Stimulated activated CD8-positive, alpha-beta memory T cell treated with anti-CD3 and anti-CD28 coated beads, Interleukin-15, amount 100 ng/mL, for 4 hours (primary cell): ENCODE measurements at regions not wholly inside any gene's neighbourhood (a gene's known extent, or its start where the extent isn't known, plus 50 kb on each side); places are given as distances from the start of the nearest gene placed in this dataset.
"Not testable (repeated sequence)": the region's sequence is repeated elsewhere in the genome, so short reads cannot be mapped to it uniquely, and the experiment has no call there.

Experiments used
- DNase-seq, 2 donors: peaks; one replicate each; pipeline ENCODE4 v3.0.0-alpha.2; 2020; ENCODE audit warnings: low read depth in 2 of 2

DNA sequence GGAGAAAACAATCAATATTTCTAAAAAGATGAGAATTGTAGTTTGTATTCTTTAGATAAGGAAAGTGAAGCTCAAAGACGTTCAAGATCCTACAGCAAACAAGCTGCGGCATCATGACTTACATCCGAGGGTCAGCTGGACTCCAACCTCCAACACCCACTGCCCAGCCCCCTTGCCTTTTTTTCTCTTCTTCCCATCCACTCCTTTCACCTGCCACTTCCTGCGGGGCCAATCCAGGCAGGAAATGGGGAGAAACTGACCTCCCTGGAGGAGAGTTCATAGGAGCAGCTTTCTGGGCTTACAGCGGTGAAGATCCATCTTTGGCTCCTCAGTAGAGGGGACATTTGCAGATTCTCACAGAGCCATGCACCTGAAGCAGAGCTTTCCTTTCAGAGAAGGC is 361.5 kb downstream of the PTPRU start:
- DNase-seq, result no peak

DNA sequence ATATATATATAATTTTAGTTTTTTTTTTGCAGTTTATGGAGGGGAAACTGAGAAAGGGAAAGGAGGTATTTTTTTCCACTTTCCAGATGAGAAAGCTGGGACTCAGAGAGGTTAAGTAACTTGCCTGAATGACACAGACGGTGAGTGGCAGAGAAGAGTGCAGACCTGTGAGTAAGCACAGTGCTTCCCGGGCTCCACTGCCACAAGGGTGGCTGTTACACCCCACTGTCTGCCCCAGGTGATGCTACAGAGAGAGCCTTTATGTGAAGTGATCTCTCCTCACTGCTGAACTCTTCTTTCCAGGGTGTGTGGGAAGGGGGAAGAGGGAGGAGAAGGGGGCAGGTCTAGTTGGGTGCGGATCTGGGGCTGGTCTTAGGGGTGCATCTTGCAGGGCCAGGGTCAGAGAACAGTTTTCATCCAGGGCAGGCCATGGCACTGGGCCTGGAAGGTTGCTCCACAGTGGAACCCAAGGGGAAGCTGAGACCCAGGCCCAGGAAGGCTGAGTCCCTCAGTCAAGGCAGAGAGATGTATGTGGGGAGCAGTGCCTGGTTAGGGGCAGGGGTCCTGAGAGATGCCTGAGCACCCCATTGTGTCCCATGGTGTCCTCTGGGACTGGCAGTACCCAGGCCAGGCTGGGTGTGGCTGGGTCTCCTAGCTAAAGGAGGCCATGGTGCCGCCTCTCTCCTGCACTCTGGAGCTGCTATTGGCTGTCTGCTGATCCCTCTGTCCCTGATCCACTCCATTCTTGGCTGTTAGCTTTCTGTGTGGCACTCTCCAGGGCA is 357.5 kb downstream of the PTPRU start:
- DNase-seq, result no peak

DNA sequence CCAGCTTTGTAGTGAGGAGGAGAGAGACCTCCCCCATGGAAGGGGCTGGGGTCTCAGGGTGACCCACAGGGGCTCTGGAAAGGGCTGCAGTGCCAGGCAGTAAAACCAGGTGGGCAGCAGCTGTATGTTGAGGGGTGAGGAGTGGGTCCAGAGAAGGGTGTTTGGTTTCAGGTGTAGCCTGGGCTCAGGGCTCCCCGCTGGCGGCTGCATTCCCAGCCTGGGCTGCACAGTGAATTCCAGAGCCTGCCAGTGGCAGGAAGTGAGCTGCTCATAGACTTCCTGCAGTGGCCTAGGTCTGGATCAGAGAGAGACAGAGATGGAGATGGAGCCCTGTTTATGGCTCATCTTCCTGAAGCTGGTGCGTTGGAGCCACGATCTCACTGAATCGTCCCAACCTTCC is 356.4 kb downstream of the PTPRU start:
- no peak for DNase-seq

DNA sequence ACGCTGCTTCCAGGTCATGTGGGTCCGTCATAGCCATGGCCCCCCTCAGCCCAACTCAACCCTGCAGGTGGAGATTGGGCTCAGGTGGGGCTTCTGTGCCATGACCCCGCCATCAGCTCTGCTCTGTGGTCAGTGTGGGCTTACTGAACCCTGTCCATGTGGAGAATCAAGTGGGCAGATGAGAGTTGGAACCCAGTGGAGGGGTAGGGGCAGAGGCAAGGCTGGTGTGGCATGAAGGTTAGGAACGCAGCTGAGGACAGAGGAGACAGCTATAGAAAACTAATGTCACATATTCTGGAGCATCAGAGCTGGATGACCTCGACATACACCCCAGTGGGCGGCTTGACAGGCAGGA is 355.9 kb downstream of the PTPRU start:
- DNase-seq, result no peak

DNA sequence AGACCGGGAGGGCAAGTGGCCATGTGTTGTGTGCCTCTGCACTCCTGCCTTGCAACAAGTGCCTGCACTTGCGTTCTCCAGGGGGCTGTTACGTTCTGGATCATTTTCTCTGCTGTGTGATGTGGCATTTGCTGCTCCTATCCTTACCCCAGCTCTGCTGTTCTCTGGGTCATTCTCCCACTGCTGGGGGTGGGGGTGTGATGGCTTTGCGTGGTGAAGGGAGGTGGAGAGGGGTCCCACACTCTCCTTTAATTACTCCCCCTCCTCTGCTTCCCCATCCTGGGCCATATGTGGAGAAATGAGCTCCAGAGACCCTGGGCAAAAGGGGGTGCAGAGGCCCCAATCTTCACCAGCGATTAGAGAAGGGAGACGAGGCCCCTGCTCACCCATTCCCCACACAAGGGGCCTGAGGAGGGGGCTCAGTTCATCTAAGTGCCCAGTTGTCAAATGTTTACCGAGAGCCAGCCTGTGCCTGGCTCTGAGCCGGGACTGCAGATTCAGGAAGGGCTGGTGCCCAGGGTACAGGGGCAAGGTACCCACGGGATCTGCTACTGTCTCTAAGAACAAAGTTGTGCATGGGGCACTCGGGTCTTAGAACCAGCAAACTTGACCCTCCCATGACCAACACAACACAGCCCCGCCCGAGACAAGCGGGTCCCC is 355.4 kb downstream of the PTPRU start:
- no peak for DNase-seq

GRCh38 chr1:29590583-29591565 is 354.6 kb downstream of the PTPRU start:
- DNase-seq, result no peak

- not testable (repeated sequence) for DNase-seq
Measured at GRCh38 chr1:29589716-29590115, 353.4 kb downstream of the PTPRU start.

GRCh38 chr1:29586991-29587745 is 350.8 kb downstream of the PTPRU start:
- DNase-seq, result no peak

DNA sequence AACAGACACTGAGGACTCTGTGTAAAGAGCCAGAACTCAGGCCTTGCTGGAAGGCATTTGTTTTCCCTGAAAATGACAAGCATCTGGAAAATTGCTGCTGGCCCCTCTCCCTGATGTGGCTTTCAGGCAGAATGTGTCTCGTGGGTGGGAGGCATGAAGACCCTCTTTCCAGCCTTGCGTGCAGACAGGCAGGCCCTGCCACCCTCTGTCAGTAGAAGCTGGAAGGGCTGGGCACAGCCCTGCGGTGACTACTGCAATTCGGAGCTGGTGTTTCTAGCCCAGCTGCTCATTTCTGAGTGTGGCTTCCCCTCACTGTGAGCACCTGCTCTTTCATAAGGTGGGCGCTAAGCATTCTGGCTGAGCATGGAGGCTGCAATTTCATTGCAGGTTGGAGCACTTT is 349.9 kb downstream of the PTPRU start:
- no peak for DNase-seq

GRCh38 chr1:29585656-29586055 is 349.3 kb downstream of the PTPRU start:
- no peak for DNase-seq

GRCh38 chr1:29585201-29585600 is 348.9 kb downstream of the PTPRU start:
- DNase-seq, result no peak

DNA sequence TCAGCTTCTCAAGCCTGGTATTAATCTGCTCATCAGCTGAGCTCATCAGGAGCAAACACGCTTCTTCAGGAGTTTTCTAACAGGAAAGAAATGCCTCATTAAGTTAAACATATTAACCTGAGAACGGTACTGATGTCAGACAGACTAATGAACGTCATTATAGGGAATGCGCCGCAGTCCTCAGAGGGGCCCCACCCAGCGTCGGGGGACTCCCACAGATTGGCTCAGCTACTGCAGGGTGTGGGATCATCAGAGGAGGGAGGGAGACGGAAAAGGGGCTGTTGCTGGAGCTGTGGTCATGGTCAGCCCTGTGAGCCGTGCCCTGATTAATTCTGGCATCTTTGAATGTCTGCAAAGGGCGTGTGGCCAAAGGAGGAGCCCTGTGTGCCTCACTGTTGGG is 348.5 kb downstream of the PTPRU start:
- no peak for DNase-seq

DNA sequence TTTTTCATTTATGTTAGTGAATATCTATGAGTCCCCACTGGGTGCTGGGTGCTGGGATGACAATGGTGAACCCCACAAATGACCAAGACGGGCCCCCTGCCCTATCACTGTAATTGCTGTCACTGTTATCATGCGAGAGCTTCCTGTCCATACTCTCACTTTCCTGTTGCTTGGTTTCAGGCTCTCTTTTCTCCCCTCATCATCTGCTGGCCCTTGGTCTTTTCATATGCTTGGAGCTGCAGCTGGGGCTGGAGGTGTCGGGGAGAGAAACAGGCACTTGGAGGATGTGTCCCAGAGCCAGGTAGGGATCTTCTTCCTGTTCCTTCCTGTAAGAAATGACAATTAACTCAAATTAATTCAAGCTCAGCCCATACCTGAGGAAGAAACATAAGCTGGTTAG is 348.0 kb downstream of the PTPRU start:
- DNase-seq, result no peak

DNA sequence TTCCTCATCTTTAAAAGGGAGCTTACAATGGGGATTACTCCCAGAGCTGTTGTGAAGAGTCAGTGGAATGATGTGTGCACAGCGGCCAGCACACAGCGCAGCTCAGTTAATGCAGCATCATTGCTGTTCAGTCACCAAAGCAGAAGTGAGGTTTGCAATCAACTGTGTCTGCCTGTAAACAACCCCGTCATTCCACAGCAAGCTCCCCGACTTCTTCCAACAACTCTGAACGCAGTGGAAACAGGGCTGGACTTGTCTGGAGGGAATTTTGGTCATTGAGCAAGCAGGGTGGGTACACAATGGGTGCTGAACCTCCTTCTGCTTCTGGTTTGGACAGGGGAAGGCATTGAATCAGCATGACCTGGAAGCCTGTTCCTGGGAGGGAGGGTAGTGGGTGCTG is 347.4 kb downstream of the PTPRU start:
- no peak for DNase-seq

- DNase-seq, result no peak
Measured at GRCh38 chr1:29581256-29581655, 344.9 kb downstream of the PTPRU start.

DNA sequence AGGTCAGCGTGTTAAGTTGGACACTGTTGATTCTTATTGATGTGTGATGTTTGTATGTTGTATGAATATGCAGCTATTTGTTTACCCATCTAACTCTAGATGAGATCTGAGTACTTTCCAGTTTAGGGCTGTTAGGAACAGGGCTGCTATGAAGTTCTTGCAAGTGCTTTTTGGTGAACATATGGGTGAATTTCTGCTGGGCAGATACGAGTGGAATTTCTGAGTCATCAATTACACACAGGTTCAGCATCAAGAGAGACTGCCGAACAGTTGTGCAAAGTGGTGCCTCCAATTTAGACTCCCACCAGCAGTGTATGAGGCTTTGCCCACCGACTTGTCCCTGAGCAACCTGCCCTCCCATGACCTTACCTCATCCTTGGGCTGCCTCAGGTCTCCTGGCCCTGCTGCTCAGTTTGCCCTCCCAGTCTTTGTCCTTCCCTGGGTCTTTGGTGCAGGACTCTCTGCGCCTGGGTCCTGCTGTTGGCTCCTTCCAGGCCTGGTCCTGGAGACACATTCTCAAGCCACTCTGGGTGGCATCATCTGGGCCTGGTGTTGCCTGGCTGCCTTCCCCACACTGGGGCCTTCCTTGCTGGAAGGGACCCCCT is 343.6 kb downstream of the PTPRU start:
- no peak for DNase-seq

- no peak for DNase-seq
Measured at GRCh38 chr1:29577512-29577911, 341.2 kb downstream of the PTPRU start.

- no peak for DNase-seq
Measured at GRCh38 chr1:29576510-29576909, 340.2 kb downstream of the PTPRU start.

DNA sequence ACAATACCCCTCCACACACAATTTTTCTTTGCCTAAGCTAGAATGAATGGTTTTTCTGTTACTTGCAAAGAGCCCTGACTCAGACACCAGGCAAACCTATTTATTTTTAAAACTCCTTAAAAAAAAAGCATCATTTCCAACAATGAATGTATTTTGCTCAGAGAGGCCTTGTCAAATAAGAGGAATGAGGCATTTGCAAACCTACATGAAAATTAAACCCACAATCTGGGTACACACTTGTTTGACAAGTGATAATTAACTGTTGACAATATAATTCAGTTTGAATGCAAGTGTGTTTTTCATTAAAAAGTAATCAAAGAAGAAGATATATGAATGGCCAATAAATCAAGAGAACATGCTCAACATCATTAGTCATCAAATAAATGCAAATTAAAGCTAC is 339.5 kb downstream of the PTPRU start:
- DNase-seq, result no peak

DNA sequence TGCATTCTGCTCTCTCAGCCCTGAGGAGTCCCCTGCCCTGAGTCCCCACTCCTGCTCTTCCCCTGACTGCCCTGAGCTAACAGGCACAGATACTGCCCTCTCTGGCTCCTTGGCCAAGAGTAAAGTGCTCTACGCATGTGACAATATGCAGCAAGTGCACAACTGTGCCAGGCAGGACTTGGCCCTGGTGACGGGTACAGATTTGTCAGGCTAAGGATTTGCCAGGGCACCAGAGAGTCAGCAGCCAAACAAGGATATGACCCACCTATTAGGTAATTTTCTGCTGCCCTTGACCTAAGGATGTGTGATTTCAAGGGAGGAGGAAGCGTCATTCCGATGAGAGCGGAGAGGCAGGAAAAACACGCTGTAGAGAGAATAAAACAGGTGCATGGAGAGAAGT is 339.0 kb downstream of the PTPRU start:
- no peak for DNase-seq

GRCh38 chr1:29574871-29575270 is 338.5 kb downstream of the PTPRU start:
- no peak for DNase-seq
